ENCODE measurements at regions not wholly inside any gene's neighbourhood (a gene's known extent, or its start where the extent isn't known, plus 50 kb on each side); places are given as distances from the start of the nearest gene placed in this dataset.

- 84 to 87% methylated on average over 13 of the region's 13 CpGs for WGBS, 2 donors
These were observed 107.5 kb downstream of the ANXA1 start for GRCh38 chr9:73259086-73259696.

DNA sequence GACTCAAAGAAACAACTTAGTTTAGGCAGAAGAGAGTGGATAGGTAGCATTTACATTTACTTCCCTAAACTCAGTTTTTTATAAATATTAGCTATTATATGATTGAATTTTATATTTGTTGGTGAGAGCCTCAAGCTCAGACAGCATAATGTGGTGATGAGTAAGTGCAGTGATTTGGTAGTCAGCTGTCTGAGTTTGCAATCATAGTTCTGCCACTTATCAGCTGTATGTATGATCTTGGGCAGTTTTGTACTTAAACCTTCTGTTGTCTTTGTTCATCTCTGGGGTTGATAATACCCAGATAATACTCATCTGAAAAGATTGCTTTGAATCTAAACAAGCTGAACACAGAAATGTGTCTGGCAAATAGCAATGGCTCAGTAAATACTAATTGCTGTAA lies 108.8 kb downstream of the ANXA1 start:
- intact Hi-C loops (cut with DNase I), result no loop called here
- H3K4me1 ChIP-seq, result no peaks in the 10 kb centered on the region
- no peak for DNase-seq
- no peaks in the 10 kb centered on the region for H3K36me3 ChIP-seq
- H3K27ac ChIP-seq, result no peak overlapping the region
- no peaks in the 10 kb centered on the region for H3K27me3 ChIP-seq
- no peak overlapping the region for H3K4me3 ChIP-seq
- TF ChIP-seq POLR2A (IDR thresholded peaks at IDR 0.05), result no peak
- TF ChIP-seq, protein P1, sequence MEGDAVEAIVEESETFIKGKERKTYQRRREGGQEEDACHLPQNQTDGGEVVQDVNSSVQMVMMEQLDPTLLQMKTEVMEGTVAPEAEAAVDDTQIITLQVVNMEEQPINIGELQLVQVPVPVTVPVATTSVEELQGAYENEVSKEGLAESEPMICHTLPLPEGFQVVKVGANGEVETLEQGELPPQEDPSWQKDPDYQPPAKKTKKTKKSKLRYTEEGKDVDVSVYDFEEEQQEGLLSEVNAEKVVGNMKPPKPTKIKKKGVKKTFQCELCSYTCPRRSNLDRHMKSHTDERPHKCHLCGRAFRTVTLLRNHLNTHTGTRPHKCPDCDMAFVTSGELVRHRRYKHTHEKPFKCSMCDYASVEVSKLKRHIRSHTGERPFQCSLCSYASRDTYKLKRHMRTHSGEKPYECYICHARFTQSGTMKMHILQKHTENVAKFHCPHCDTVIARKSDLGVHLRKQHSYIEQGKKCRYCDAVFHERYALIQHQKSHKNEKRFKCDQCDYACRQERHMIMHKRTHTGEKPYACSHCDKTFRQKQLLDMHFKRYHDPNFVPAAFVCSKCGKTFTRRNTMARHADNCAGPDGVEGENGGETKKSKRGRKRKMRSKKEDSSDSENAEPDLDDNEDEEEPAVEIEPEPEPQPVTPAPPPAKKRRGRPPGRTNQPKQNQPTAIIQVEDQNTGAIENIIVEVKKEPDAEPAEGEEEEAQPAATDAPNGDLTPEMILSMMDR (IDR thresholded peaks at IDR 0.05), result no peak
- H3K9me3 ChIP-seq, result no peaks in the 10 kb centered on the region

More at GRCh38 chr9:73259086-73259696, 107.5 kb downstream of the ANXA1 start:
- no peak for DNase-seq
- intact Hi-C loops (cut with DNase I), result no loop called here
- TF ChIP-seq, protein P1 (IDR thresholded peaks at IDR 0.05), result no peak
- TF ChIP-seq POLR2A (IDR thresholded peaks at IDR 0.05), result no peak
- Histone ChIP-seq H3K4me1 (no peaks in the 10 kb centered on the region), H3K27me3 (no peaks in the 10 kb centered on the region), H3K27ac (no peak overlapping the region), H3K4me3 (no peak overlapping the region), H3K9me3 (no peaks in the 10 kb centered on the region), H3K36me3 (no peaks in the 10 kb centered on the region)

GRCh38 chr9:73264631-73265030 lies 113.0 kb downstream of the ANXA1 start:
- Histone ChIP-seq H3K9me3 (no peaks in the 10 kb centered on the region), H3K27me3 (no peaks in the 10 kb centered on the region), H3K36me3 (no peaks in the 10 kb centered on the region), H3K4me3 (no peak overlapping the region), H3K4me1 (no peaks in the 10 kb centered on the region), H3K27ac (no peak overlapping the region)
- TF ChIP-seq, protein P1 (IDR thresholded peaks at IDR 0.05), result no peak
- TF ChIP-seq POLR2A (IDR thresholded peaks at IDR 0.05), result no peak
- DNase-seq, result no peak
- intact Hi-C loops (cut with DNase I), result no loop called here
- WGBS, 2 donors, result 75 to 81% methylated on average over 4 of the region's 4 CpGs

DNA sequence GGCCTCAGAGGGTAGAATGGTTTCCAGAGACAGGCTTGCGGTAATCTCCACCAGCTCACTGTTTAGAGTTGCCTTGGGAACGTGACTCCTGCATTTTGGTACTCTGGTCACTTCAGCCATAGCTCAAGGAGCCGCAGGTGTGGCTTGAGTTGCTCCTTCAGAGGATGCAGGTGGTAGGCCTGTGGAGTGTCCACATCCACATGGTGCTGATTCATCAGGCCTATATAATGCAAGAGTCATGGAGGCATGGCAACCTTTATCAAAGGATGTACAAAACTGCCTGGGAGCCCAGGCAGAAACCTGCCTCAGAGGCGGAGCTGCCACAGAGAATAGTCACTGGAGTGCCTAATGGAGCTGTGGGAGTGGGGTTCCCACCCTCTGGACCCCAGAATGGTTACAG lies 114.2 kb downstream of the ANXA1 start:
- Histone ChIP-seq H3K9me3 (no peaks in the 10 kb centered on the region), H3K4me1 (peaks cover 0 to 3% (median 0%) of the 10 kb centered on the region in 3 donors), H3K27me3 (no peaks in the 10 kb centered on the region), H3K4me3 (no peak overlapping the region), H3K36me3 (no peaks in the 10 kb centered on the region), H3K27ac (no peak overlapping the region)
- intact Hi-C loops (cut with DNase I), result no loop called here
- WGBS, 2 donors, result 81 to 85% methylated on average over 4 of the region's 4 CpGs
- TF ChIP-seq, protein P1 (IDR thresholded peaks at IDR 0.05), result no peak
- TF ChIP-seq POLR2A (IDR thresholded peaks at IDR 0.05), result no peak
- DNase-seq, result no peak

GRCh38 chr9:73269430-73270101 lies 117.9 kb downstream of the ANXA1 start:
- Histone ChIP-seq H3K4me3 (no peak overlapping the region), H3K4me1 (peaks cover 0 to 11% (median 0%) of the 10 kb centered on the region in 3 donors), H3K36me3 (no peaks in the 10 kb centered on the region), H3K27me3 (no peaks in the 10 kb centered on the region), H3K27ac (no peak overlapping the region), H3K9me3 (no peaks in the 10 kb centered on the region)
- intact Hi-C loops (cut with DNase I), result no loop called here
- WGBS, 2 donors, result 40 to 44% methylated on average over 4 of the region's 4 CpGs
- DNase-seq, result no peak
- no peak for TF ChIP-seq POLR2A (IDR thresholded peaks at IDR 0.05)
- TF ChIP-seq, protein P1 (IDR thresholded peaks at IDR 0.05), result peak in 3 of 6 experiments; percentile 21 to 52 (median 22)
